ENCODE measurements at regions not wholly inside any gene's neighbourhood (a gene's known extent, or its start where the extent isn't known, plus 50 kb on each side); places are given as distances from the start of the nearest gene placed in this dataset.

DNA sequence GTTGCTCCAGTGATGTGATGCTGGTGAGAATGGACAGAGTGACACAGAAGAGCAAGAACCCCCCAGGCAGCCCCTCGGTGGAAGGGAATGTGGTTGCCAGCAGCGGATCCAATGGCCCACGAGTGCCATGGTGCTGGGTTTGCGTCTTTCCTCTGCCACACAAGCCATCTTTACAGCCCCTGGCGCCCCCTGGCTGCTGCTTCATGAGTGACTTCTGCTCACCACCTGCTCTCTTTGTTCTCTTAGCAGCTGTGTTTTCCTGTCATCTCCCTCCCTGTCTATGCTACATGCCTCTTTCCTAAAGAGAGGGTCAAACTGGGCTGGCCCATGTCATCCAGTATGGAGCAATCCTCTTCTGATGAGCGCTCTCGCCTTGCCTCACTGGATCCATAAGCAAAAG lies 300.0 kb upstream of the SMIM21 start:
- Histone ChIP-seq H3K27ac (ENCODE audit: low read depth in 1 of 2, low read length in 2 of 2) (no peak overlapping the region), H3K9ac (ENCODE audit: insufficient read depth, low read length, poor library complexity, severe bottlenecking) (no peak overlapping the region), H3K9me3 (replicated peaks in 1 of 2; ENCODE audit: control insufficient read depth in 1 of 2, insufficient read depth in 1 of 2, low read length in 2 of 2) (no peaks in the 10 kb centered on the region), H3K4me1 (ENCODE audit: control insufficient read depth in 1 of 2, insufficient read depth in 2 of 2, low read length in 2 of 2) (no peaks in the 10 kb centered on the region), H3K27me3 (ENCODE audit: control insufficient read depth in 2 of 2, insufficient read depth in 2 of 2, low read length in 2 of 2) (no peaks in the 10 kb centered on the region), H4K20me1 (ENCODE audit: insufficient read depth, low read length) (no peaks in the 10 kb centered on the region), H3K36me3 (replicated peaks in 1 of 2; ENCODE audit: control insufficient read depth in 1 of 2, insufficient read depth in 2 of 2, low read length in 2 of 2) (no peaks in the 10 kb centered on the region), H2AFZ (ENCODE audit: insufficient read depth, low read depth, low read length, poor library complexity, severe bottlenecking) (no peak overlapping the region), H3K79me2 (ENCODE audit: insufficient read depth, low read length) (no peaks in the 10 kb centered on the region), H3K4me2 (replicated peaks; ENCODE audit: extremely low read depth, low read length, poor library complexity, severe bottlenecking) (no peak overlapping the region), H3K4me3 (replicated peaks in 1 of 3; ENCODE audit: low read depth in 2 of 3, low read length in 3 of 3) (no peak overlapping the region)
- H3K9me3 Mint-ChIP-seq = peaks cover 0 to 6% (median 0%) of the 10 kb centered on the region in 7 donors
- H3K4me3 Mint-ChIP-seq = no peak overlapping the region
- no peak for DNase-seq
- H3K27me3 Mint-ChIP-seq (ENCODE audit: low read depth in 3 of 3) = peaks cover 3 to 10% (median 7%) of the 10 kb centered on the region in 3 donors
- TF ChIP-seq, protein P1, sequence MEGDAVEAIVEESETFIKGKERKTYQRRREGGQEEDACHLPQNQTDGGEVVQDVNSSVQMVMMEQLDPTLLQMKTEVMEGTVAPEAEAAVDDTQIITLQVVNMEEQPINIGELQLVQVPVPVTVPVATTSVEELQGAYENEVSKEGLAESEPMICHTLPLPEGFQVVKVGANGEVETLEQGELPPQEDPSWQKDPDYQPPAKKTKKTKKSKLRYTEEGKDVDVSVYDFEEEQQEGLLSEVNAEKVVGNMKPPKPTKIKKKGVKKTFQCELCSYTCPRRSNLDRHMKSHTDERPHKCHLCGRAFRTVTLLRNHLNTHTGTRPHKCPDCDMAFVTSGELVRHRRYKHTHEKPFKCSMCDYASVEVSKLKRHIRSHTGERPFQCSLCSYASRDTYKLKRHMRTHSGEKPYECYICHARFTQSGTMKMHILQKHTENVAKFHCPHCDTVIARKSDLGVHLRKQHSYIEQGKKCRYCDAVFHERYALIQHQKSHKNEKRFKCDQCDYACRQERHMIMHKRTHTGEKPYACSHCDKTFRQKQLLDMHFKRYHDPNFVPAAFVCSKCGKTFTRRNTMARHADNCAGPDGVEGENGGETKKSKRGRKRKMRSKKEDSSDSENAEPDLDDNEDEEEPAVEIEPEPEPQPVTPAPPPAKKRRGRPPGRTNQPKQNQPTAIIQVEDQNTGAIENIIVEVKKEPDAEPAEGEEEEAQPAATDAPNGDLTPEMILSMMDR (IDR thresholded peaks at IDR 0.05) = peak; percentile 18
- WGBS (ENCODE audit: insufficient coverage) = 73% methylated on average over 7 of the region's 7 CpGs
- no peak overlapping the region for H3K27ac Mint-ChIP-seq
- no peaks in the 10 kb centered on the region for H3K36me3 Mint-ChIP-seq
- H3K4me1 Mint-ChIP-seq = no peaks in the 10 kb centered on the region
- intact Hi-C loops (cut with micrococcal nuclease) = no loop called here

- intact Hi-C loops (cut with micrococcal nuclease) = no loop called here
- Histone ChIP-seq H3K79me2 (ENCODE audit: insufficient read depth, low read length) (no peaks in the 10 kb centered on the region), H3K27ac (ENCODE audit: low read depth in 1 of 2, low read length in 2 of 2) (no peak overlapping the region), H3K9me3 (replicated peaks in 1 of 2; ENCODE audit: control insufficient read depth in 1 of 2, insufficient read depth in 1 of 2, low read length in 2 of 2) (no peaks in the 10 kb centered on the region), H3K27me3 (ENCODE audit: control insufficient read depth in 2 of 2, insufficient read depth in 2 of 2, low read length in 2 of 2) (no peaks in the 10 kb centered on the region), H2AFZ (ENCODE audit: insufficient read depth, low read depth, low read length, poor library complexity, severe bottlenecking) (no peak overlapping the region), H3K4me3 (replicated peaks in 1 of 3; ENCODE audit: low read depth in 2 of 3, low read length in 3 of 3) (no peak overlapping the region), H4K20me1 (ENCODE audit: insufficient read depth, low read length) (no peaks in the 10 kb centered on the region), H3K4me1 (ENCODE audit: control insufficient read depth in 1 of 2, insufficient read depth in 2 of 2, low read length in 2 of 2) (no peaks in the 10 kb centered on the region), H3K4me2 (replicated peaks; ENCODE audit: extremely low read depth, low read length, poor library complexity, severe bottlenecking) (no peak overlapping the region), H3K9ac (ENCODE audit: insufficient read depth, low read length, poor library complexity, severe bottlenecking) (no peak overlapping the region), H3K36me3 (replicated peaks in 1 of 2; ENCODE audit: control insufficient read depth in 1 of 2, insufficient read depth in 2 of 2, low read length in 2 of 2) (no peaks in the 10 kb centered on the region)
- WGBS (ENCODE audit: insufficient coverage) = 92% methylated on average over 2 of the region's 10 CpGs
- no peak for DNase-seq
- peaks cover 0 to 6% (median 1%) of the 10 kb centered on the region in 7 donors for H3K9me3 Mint-ChIP-seq
- H3K36me3 Mint-ChIP-seq = no peaks in the 10 kb centered on the region
- no peaks in the 10 kb centered on the region for H3K4me1 Mint-ChIP-seq
- H3K27me3 Mint-ChIP-seq (ENCODE audit: low read depth in 3 of 3) = peaks cover 1 to 9% (median 2%) of the 10 kb centered on the region in 3 donors
- TF ChIP-seq, protein P1 (IDR thresholded peaks at IDR 0.05) = no peak
- no peak overlapping the region for H3K27ac Mint-ChIP-seq
- H3K4me3 Mint-ChIP-seq = no peak overlapping the region
Observed at GRCh38 chr18:75723521-75724340, 296.2 kb upstream of the SMIM21 start.
